Panc1 (cell line): ENCODE measurements at regions not wholly inside any gene's neighbourhood (a gene's known extent, or its start where the extent isn't known, plus 50 kb on each side); places are given as distances from the start of the nearest gene placed in this dataset.

Experiments
- POLR2AphosphoS5 ChIP-seq: IDR thresholded peaks from 2 replicates; pipeline ENCODE4 v1.6.1; 2012; ENCODE audit warnings: mild to moderate bottlenecking, low read depth, low read length, moderate library complexity
- TCF7L2 ChIP-seq: IDR thresholded peaks from 2 replicates; pipeline ENCODE4 v1.6.1; 2011; ENCODE audit warnings: mild to moderate bottlenecking, low read depth, low read length, inconsistent platforms
- TF ChIP-seq, protein P1 (sequence below): fragments of 450-650 bp; IDR thresholded peaks from 2 replicates; pipeline ENCODE4 v1.5.1; 2017; ENCODE audit warnings: mild to moderate bottlenecking

DNA sequence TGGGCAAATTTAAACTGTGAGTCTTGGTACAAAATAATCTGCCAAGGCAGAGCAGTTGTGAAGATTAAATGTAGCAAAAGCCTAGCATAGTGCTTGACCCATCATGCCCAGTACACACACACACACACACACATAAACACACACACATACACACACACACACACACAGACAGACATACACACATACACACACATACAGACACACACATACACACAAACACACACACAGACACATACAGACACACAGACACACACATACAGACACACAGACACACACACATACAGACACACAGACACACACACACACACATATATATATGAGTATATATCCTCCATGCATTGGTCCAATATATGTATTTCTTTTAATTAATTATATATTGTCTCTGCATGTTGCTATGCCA lies 328.8 kb upstream of the DNAJC19 start:
- TF ChIP-seq, protein P1, sequence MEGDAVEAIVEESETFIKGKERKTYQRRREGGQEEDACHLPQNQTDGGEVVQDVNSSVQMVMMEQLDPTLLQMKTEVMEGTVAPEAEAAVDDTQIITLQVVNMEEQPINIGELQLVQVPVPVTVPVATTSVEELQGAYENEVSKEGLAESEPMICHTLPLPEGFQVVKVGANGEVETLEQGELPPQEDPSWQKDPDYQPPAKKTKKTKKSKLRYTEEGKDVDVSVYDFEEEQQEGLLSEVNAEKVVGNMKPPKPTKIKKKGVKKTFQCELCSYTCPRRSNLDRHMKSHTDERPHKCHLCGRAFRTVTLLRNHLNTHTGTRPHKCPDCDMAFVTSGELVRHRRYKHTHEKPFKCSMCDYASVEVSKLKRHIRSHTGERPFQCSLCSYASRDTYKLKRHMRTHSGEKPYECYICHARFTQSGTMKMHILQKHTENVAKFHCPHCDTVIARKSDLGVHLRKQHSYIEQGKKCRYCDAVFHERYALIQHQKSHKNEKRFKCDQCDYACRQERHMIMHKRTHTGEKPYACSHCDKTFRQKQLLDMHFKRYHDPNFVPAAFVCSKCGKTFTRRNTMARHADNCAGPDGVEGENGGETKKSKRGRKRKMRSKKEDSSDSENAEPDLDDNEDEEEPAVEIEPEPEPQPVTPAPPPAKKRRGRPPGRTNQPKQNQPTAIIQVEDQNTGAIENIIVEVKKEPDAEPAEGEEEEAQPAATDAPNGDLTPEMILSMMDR, result no peak
- no peak for TF ChIP-seq TCF7L2
- no peak for TF ChIP-seq POLR2AphosphoS5
